ENCODE measurements at regions not wholly inside any gene's neighbourhood (a gene's known extent, or its start where the extent isn't known, plus 50 kb on each side); places are given as distances from the start of the nearest gene placed in this dataset.
"Not testable (repeated sequence)": the region's sequence is repeated elsewhere in the genome, so short reads cannot be mapped to it uniquely, and the experiment has no call there.

- no CpG with 5 or more reads among the region's 2 CpGs for WGBS (ENCODE audit: insufficient coverage)
- no peak for DNase-seq
- Histone ChIP-seq H3K4me3 (ENCODE audit: control insufficient read depth in 1 of 7, extremely low read depth in 1 of 7, insufficient read depth in 4 of 7, low read depth in 2 of 7, low read length in 6 of 7) (no peak overlapping the region), H3K4me1 (ENCODE audit: control extremely low read depth in 1 of 4, control insufficient read depth in 4 of 4, insufficient read depth in 4 of 4, low read length in 3 of 4) (no peaks in the 10 kb centered on the region), H3K36me3 (ENCODE audit: control insufficient read depth in 4 of 4, insufficient read depth in 4 of 4, low read length in 3 of 4) (no peaks in the 10 kb centered on the region), H3K27me3 (replicated peaks in 2 of 5; ENCODE audit: control insufficient read depth in 4 of 5, insufficient read depth in 5 of 5, low read length in 4 of 5) (no peaks in the 10 kb centered on the region), H3K27ac (ENCODE audit: insufficient read depth in 1 of 2, low read depth in 1 of 2, low read length in 2 of 2, poor library complexity in 1 of 2, severe bottlenecking in 2 of 2) (no peak overlapping the region), H3K9me3 (ENCODE audit: control extremely low read depth in 1 of 5, control insufficient read depth in 4 of 5, insufficient read depth in 2 of 5, low read depth in 1 of 5, low read length in 4 of 5) (peaks cover 0 to 3% (median 0%) of the 10 kb centered on the region in 5 experiments)
- ChIA-PET POLR2A (no interaction called here), CTCF (no interaction called here)
These were observed 124.8 kb upstream of the ABI3BP start for GRCh38 chr3:101117980-101118379.

GRCh38 chr3:101117465-101117864 is 124.2 kb upstream of the ABI3BP start:
- CTCF ChIA-PET, result no interaction called here
- Histone ChIP-seq H3K36me3 (ENCODE audit: control insufficient read depth in 4 of 4, insufficient read depth in 4 of 4, low read length in 3 of 4) (no peaks in the 10 kb centered on the region), H3K27me3 (replicated peaks in 2 of 5; ENCODE audit: control insufficient read depth in 4 of 5, insufficient read depth in 5 of 5, low read length in 4 of 5) (no peaks in the 10 kb centered on the region), H3K4me3 (ENCODE audit: control insufficient read depth in 1 of 7, extremely low read depth in 1 of 7, insufficient read depth in 4 of 7, low read depth in 2 of 7, low read length in 6 of 7) (no peak overlapping the region), H3K27ac (ENCODE audit: insufficient read depth in 1 of 2, low read depth in 1 of 2, low read length in 2 of 2, poor library complexity in 1 of 2, severe bottlenecking in 2 of 2) (no peak overlapping the region), H3K9me3 (ENCODE audit: control extremely low read depth in 1 of 5, control insufficient read depth in 4 of 5, insufficient read depth in 2 of 5, low read depth in 1 of 5, low read length in 4 of 5) (peaks cover 0 to 3% (median 0%) of the 10 kb centered on the region in 5 experiments), H3K4me1 (ENCODE audit: control extremely low read depth in 1 of 4, control insufficient read depth in 4 of 4, insufficient read depth in 4 of 4, low read length in 3 of 4) (no peaks in the 10 kb centered on the region)
- peak in 2 of 3 donors; percentile 30 to 39 for DNase-seq
- WGBS (ENCODE audit: insufficient coverage), result 100% methylated on average over 1 of the region's 3 CpGs
- POLR2A ChIA-PET, result no interaction called here

GRCh38 chr3:101110295-101110694 is 117.1 kb upstream of the ABI3BP start:
- H3K27ac ChIP-seq (ENCODE audit: insufficient read depth in 1 of 2, low read depth in 1 of 2, low read length in 2 of 2, poor library complexity in 1 of 2, severe bottlenecking in 2 of 2); H3K4me1 ChIP-seq (ENCODE audit: control extremely low read depth in 1 of 4, control insufficient read depth in 4 of 4, insufficient read depth in 4 of 4, low read length in 3 of 4); H3K27me3 ChIP-seq (replicated peaks in 2 of 5; ENCODE audit: control insufficient read depth in 4 of 5, insufficient read depth in 5 of 5, low read length in 4 of 5); H3K36me3 ChIP-seq (ENCODE audit: control insufficient read depth in 4 of 4, insufficient read depth in 4 of 4, low read length in 3 of 4); DNase-seq; H3K9me3 ChIP-seq (ENCODE audit: control extremely low read depth in 1 of 5, control insufficient read depth in 4 of 5, insufficient read depth in 2 of 5, low read depth in 1 of 5, low read length in 4 of 5); CTCF ChIA-PET; POLR2A ChIA-PET; H3K4me3 ChIP-seq (ENCODE audit: control insufficient read depth in 1 of 7, extremely low read depth in 1 of 7, insufficient read depth in 4 of 7, low read depth in 2 of 7, low read length in 6 of 7): not testable (repeated sequence)
- no CpG with 5 or more reads among the region's 3 CpGs for WGBS (ENCODE audit: insufficient coverage)

- Histone ChIP-seq H3K36me3 (ENCODE audit: control insufficient read depth in 4 of 4, insufficient read depth in 4 of 4, low read length in 3 of 4) (no peaks in the 10 kb centered on the region), H3K27ac (ENCODE audit: insufficient read depth in 1 of 2, low read depth in 1 of 2, low read length in 2 of 2, poor library complexity in 1 of 2, severe bottlenecking in 2 of 2) (no peak overlapping the region), H3K4me3 (ENCODE audit: control insufficient read depth in 1 of 7, extremely low read depth in 1 of 7, insufficient read depth in 4 of 7, low read depth in 2 of 7, low read length in 6 of 7) (no peak overlapping the region), H3K4me1 (ENCODE audit: control extremely low read depth in 1 of 4, control insufficient read depth in 4 of 4, insufficient read depth in 4 of 4, low read length in 3 of 4) (no peaks in the 10 kb centered on the region), H3K27me3 (replicated peaks in 2 of 5; ENCODE audit: control insufficient read depth in 4 of 5, insufficient read depth in 5 of 5, low read length in 4 of 5) (no peaks in the 10 kb centered on the region), H3K9me3 (ENCODE audit: control extremely low read depth in 1 of 5, control insufficient read depth in 4 of 5, insufficient read depth in 2 of 5, low read depth in 1 of 5, low read length in 4 of 5) (peaks cover 0 to 3% (median 0%) of the 10 kb centered on the region in 5 experiments)
- DNase-seq, result no peak
- POLR2A ChIA-PET, result no interaction called here
- 100% methylated on average over 1 of the region's 1 CpG for WGBS (ENCODE audit: insufficient coverage)
- CTCF ChIA-PET, result no interaction called here
These were observed 111.1 kb upstream of the ABI3BP start for GRCh38 chr3:101104321-101104720.

- ChIA-PET POLR2A (no interaction called here), CTCF (no interaction called here)
- WGBS (ENCODE audit: insufficient coverage), result 60% methylated on average over 1 of the region's 4 CpGs
- Histone ChIP-seq H3K4me3 (ENCODE audit: control insufficient read depth in 1 of 7, extremely low read depth in 1 of 7, insufficient read depth in 4 of 7, low read depth in 2 of 7, low read length in 6 of 7) (no peak overlapping the region), H3K9me3 (ENCODE audit: control extremely low read depth in 1 of 5, control insufficient read depth in 4 of 5, insufficient read depth in 2 of 5, low read depth in 1 of 5, low read length in 4 of 5) (peaks cover 0 to under 1% (median 0%) of the 10 kb centered on the region in 5 experiments), H3K4me1 (ENCODE audit: control extremely low read depth in 1 of 4, control insufficient read depth in 4 of 4, insufficient read depth in 4 of 4, low read length in 3 of 4) (no peaks in the 10 kb centered on the region), H3K27me3 (replicated peaks in 2 of 5; ENCODE audit: control insufficient read depth in 4 of 5, insufficient read depth in 5 of 5, low read length in 4 of 5) (no peaks in the 10 kb centered on the region), H3K36me3 (ENCODE audit: control insufficient read depth in 4 of 4, insufficient read depth in 4 of 4, low read length in 3 of 4) (no peaks in the 10 kb centered on the region), H3K27ac (ENCODE audit: insufficient read depth in 1 of 2, low read depth in 1 of 2, low read length in 2 of 2, poor library complexity in 1 of 2, severe bottlenecking in 2 of 2) (no peak overlapping the region)
- DNase-seq, result no peak
These were observed 109.6 kb upstream of the ABI3BP start for GRCh38 chr3:101102678-101103296.

GRCh38 chr3:101100361-101101009 is 107.3 kb upstream of the ABI3BP start:
- Histone ChIP-seq H3K4me3 (ENCODE audit: control insufficient read depth in 1 of 7, extremely low read depth in 1 of 7, insufficient read depth in 4 of 7, low read depth in 2 of 7, low read length in 6 of 7) (no peak overlapping the region), H3K9me3 (ENCODE audit: control extremely low read depth in 1 of 5, control insufficient read depth in 4 of 5, insufficient read depth in 2 of 5, low read depth in 1 of 5, low read length in 4 of 5) (no peaks in the 10 kb centered on the region), H3K27ac (ENCODE audit: insufficient read depth in 1 of 2, low read depth in 1 of 2, low read length in 2 of 2, poor library complexity in 1 of 2, severe bottlenecking in 2 of 2) (no peak overlapping the region), H3K27me3 (replicated peaks in 2 of 5; ENCODE audit: control insufficient read depth in 4 of 5, insufficient read depth in 5 of 5, low read length in 4 of 5) (no peaks in the 10 kb centered on the region), H3K4me1 (ENCODE audit: control extremely low read depth in 1 of 4, control insufficient read depth in 4 of 4, insufficient read depth in 4 of 4, low read length in 3 of 4) (no peaks in the 10 kb centered on the region), H3K36me3 (ENCODE audit: control insufficient read depth in 4 of 4, insufficient read depth in 4 of 4, low read length in 3 of 4) (no peaks in the 10 kb centered on the region)
- CTCF ChIA-PET, result no interaction called here
- 83% methylated on average over 1 of the region's 2 CpGs for WGBS (ENCODE audit: insufficient coverage)
- POLR2A ChIA-PET, result no interaction called here
- no peak for DNase-seq

- no CpG with 5 or more reads among the region's 3 CpGs for WGBS (ENCODE audit: insufficient coverage)
- no peaks in the 10 kb centered on the region for H3K9me3 ChIP-seq (ENCODE audit: control extremely low read depth in 1 of 5, control insufficient read depth in 4 of 5, insufficient read depth in 2 of 5, low read depth in 1 of 5, low read length in 4 of 5)
- ChIA-PET CTCF (no interaction called here), POLR2A (no interaction called here)
- DNase-seq, result no peak
- H3K36me3 ChIP-seq (ENCODE audit: control insufficient read depth in 4 of 4, insufficient read depth in 4 of 4, low read length in 3 of 4), result no peaks in the 10 kb centered on the region
- no peaks in the 10 kb centered on the region for H3K27me3 ChIP-seq (replicated peaks in 2 of 5; ENCODE audit: control insufficient read depth in 4 of 5, insufficient read depth in 5 of 5, low read length in 4 of 5)
- no peak overlapping the region for H3K4me3 ChIP-seq (ENCODE audit: control insufficient read depth in 1 of 7, extremely low read depth in 1 of 7, insufficient read depth in 4 of 7, low read depth in 2 of 7, low read length in 6 of 7)
- H3K27ac ChIP-seq (ENCODE audit: insufficient read depth in 1 of 2, low read depth in 1 of 2, low read length in 2 of 2, poor library complexity in 1 of 2, severe bottlenecking in 2 of 2), result no peak overlapping the region
- no peaks in the 10 kb centered on the region for H3K4me1 ChIP-seq (ENCODE audit: control extremely low read depth in 1 of 4, control insufficient read depth in 4 of 4, insufficient read depth in 4 of 4, low read length in 3 of 4)
These were observed 106.6 kb upstream of the ABI3BP start for GRCh38 chr3:101099791-101100190.
